ENCODE measurements at regions not wholly inside any gene's neighbourhood (a gene's known extent, or its start where the extent isn't known, plus 50 kb on each side); places are given as distances from the start of the nearest gene placed in this dataset.

DNA sequence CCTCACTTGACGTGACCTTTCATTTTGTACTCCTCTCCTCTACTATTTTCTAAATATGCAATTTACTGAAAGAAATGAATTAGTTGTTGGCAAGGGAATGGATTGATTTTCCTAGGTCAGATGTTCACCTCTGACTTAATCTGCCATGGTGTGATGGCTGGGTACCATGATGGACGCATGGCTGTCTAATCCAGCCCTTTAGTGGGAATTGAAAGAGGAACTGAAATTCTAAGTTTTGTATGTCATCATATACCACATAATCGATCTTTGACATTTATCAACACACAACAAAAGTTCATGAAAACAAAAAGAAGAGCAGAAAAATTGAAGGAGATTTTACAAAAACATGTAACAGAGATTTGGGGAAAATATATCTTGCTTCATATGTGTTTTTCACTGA lies 331.3 kb upstream of the SNX7 start:
- POLR2A ChIA-PET: no interaction called here
- CTCF ChIA-PET: no interaction called here
- TF ChIP-seq, protein P1, sequence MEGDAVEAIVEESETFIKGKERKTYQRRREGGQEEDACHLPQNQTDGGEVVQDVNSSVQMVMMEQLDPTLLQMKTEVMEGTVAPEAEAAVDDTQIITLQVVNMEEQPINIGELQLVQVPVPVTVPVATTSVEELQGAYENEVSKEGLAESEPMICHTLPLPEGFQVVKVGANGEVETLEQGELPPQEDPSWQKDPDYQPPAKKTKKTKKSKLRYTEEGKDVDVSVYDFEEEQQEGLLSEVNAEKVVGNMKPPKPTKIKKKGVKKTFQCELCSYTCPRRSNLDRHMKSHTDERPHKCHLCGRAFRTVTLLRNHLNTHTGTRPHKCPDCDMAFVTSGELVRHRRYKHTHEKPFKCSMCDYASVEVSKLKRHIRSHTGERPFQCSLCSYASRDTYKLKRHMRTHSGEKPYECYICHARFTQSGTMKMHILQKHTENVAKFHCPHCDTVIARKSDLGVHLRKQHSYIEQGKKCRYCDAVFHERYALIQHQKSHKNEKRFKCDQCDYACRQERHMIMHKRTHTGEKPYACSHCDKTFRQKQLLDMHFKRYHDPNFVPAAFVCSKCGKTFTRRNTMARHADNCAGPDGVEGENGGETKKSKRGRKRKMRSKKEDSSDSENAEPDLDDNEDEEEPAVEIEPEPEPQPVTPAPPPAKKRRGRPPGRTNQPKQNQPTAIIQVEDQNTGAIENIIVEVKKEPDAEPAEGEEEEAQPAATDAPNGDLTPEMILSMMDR (IDR thresholded peaks at IDR 0.05; ENCODE audit: insufficient read depth, low read length, missing control alignments): no peak
- H3K4me3 ChIP-seq (ENCODE audit: low read depth, low read length): no peak overlapping the region
- DNase-seq (ENCODE audit: low read depth, low spot score): no peak

DNA sequence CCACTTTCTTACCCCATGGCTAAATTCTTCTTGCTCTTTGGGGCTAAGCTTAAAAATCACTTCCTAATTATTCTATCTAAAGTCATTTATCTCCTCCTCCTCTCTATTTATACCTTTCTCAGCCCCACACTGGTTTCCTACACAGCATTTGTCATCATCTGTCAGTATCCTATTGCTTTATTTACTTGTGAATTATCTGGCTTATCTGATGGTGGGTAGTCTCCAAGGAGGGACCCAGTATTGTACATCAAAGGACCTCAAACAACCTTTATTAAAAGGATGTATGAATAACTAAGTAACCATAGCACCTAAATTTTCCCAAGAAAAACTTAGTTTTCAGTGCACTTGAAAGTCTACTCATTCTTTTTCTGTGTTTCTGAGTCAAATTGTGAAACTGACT lies 332.7 kb upstream of the SNX7 start:
- H3K4me3 ChIP-seq (ENCODE audit: low read depth, low read length): no peak overlapping the region
- CTCF ChIA-PET: no interaction called here
- POLR2A ChIA-PET: no interaction called here
- TF ChIP-seq, protein P1 (IDR thresholded peaks at IDR 0.05; ENCODE audit: insufficient read depth, low read length, missing control alignments): no peak
- DNase-seq (ENCODE audit: low read depth, low spot score): no peak

DNA sequence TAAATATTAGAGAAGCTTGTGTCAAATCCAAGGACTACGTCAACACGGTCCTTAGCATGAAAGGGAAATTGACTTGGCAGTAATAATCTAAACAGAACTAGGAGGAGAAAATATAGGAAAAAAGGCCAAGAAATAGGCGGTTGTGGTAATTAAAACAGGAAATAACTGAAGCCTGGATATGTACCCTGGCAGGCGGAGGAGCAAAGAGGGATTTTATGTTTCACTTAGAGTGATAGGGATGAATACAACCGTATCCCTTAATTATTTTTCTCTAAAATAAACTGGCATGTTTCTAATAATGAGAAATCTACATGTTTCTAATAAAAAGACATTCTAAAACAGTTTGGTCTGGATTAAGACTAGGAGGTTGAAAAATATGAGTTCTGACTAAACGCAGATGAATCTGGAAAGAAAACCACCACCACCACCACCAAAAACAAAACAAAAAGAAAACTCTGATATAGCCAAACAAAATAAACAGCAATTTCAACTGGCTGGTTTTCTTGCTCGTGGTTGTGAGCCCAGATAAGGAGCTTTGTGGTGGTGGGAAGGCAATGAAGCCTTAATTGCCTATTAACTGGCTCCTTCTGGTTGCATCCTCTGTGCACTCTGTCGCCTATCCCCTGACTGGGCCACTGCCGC lies 334.2 kb upstream of the SNX7 start:
- DNase-seq (ENCODE audit: low read depth, low spot score): no peak
- TF ChIP-seq, protein P1 (IDR thresholded peaks at IDR 0.05; ENCODE audit: insufficient read depth, low read length, missing control alignments): no peak
- no peak overlapping the region for H3K4me3 ChIP-seq (ENCODE audit: low read depth, low read length)
- ChIA-PET CTCF (interaction anchor here (0.7 to 1.6 kb wide), 4 partner anchors 141 to 414 kb away, joined by 3 to 5 read pairs (median 4); no protein-coding TSS in a partner anchor), POLR2A (no interaction called here)

- peak; percentile 55 for DNase-seq (ENCODE audit: low read depth, low spot score)
- CTCF ChIA-PET: no interaction called here
- POLR2A ChIA-PET: interaction anchor here (0.7 kb wide), 1 partner anchor 271 kb away, joined by 3 read pairs; no protein-coding TSS in a partner anchor
- H3K4me3 ChIP-seq (ENCODE audit: low read depth, low read length): no peak overlapping the region
- TF ChIP-seq, protein P1 (IDR thresholded peaks at IDR 0.05; ENCODE audit: insufficient read depth, low read length, missing control alignments): no peak
Observed at GRCh38 chr1:98325646-98326440, 335.7 kb upstream of the SNX7 start.

DNA sequence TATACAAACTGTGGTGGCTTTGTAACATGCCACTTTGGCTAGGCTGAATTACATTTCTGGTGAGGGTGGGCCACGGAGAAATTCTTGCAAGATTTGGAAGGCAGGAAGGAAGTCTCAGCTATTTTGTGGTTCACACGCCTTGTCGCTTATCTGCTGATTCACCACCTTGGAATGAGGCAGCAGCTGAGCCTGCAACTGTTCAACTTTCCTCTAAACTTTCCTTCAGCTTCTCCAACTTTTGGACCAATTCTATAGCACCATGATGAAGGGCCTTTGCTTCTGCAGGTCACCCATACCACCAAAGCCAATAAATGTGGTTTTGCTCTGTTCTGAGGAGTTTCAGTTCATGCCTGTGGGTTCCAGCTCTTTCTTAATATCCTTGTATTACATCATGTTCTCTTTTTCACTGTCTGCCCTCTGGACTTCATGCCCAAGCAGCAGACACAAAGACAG lies 337.6 kb upstream of the SNX7 start:
- TF ChIP-seq, protein P1 (IDR thresholded peaks at IDR 0.05; ENCODE audit: insufficient read depth, low read length, missing control alignments): no peak
- no peak overlapping the region for H3K4me3 ChIP-seq (ENCODE audit: low read depth, low read length)
- peak; percentile 87 for DNase-seq (ENCODE audit: low read depth, low spot score)
- ChIA-PET CTCF (interaction anchor here (0.7 to 1.6 kb wide), 2 partner anchors 12 to 270 kb away, joined by 3 to 4 read pairs; no protein-coding TSS in a partner anchor), POLR2A (interaction anchor here (0.6 kb wide), 1 partner anchor 142 kb away, joined by 3 read pairs; no protein-coding TSS in a partner anchor)

GRCh38 chr1:98323388-98323787 lies 338.1 kb upstream of the SNX7 start:
- TF ChIP-seq, protein P1 (IDR thresholded peaks at IDR 0.05; ENCODE audit: insufficient read depth, low read length, missing control alignments): no peak
- CTCF ChIA-PET: interaction anchor here (1.6 kb wide), 1 partner anchor 12 kb away, joined by 3 read pairs; no protein-coding TSS in a partner anchor
- POLR2A ChIA-PET: no interaction called here
- DNase-seq (ENCODE audit: low read depth, low spot score): peak; percentile 63
- no peak overlapping the region for H3K4me3 ChIP-seq (ENCODE audit: low read depth, low read length)
